SH-SY5Y (cell line): ENCODE measurements at regions not wholly inside any gene's neighbourhood (a gene's known extent, or its start where the extent isn't known, plus 50 kb on each side); places are given as distances from the start of the nearest gene placed in this dataset.

Source experiments
- GATA2 ChIP-seq: IDR thresholded peaks from 2 replicates; pipeline ENCODE4 v1.6.1; 2011; ENCODE audit warnings: mild to moderate bottlenecking, low read depth, low read length
- GATA3 ChIP-seq: IDR thresholded peaks from 2 replicates; pipeline ENCODE4 v1.6.1; 2011; ENCODE audit warnings: low read depth, mild to moderate bottlenecking, low read length, moderate library complexity

- TF ChIP-seq GATA3 (no peak), GATA2 (no peak)
Measured at GRCh38 chr18:42242758-42243157, 287.7 kb downstream of the PIK3C3 start.
